ENCODE measurements at regions not wholly inside any gene's neighbourhood (a gene's known extent, or its start where the extent isn't known, plus 50 kb on each side); places are given as distances from the start of the nearest gene placed in this dataset.

DNA sequence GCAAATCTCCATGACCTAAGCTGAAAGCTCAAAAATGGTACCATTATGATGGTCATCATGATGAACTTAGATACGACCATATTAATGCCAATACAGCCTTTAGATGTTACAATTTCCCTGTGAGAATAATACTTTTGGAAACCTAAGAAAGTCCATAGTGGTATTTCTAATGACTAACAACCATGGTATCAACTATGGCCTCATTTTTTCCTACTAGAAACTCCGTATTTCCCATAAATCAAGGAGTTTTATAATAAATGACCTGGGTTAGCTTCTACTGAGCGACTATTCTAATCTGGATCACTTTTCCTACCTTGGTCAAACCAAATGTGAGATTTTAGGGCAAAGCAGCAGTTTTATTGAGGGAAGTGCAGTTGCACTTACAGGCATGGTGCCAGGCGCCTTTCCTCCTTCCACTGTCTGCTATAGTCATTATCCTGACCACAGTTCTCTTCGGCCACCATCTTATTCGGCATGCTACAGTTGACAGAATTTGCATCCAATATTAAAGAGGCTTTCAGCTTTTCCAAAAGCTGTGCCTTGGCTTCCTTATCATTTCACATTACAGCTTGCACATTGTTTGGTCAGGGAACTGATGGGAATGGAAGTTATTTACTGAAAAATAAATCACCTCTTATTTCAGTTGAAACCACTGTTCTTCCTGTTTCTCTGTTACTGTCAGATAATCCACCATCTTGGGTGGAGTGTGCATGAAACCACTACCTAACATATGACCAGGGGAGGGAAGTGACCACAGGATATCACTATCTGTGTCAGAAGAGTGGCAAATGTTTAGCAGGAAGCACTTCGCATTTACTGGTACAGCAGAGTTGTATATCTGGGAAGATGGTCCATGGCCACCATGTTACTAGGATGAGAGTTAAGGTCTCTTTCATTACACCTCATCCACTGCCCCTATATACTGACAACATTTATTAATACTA, 74.5 kb upstream of the PICALM start:
- Histone ChIP-seq H3K4me3 (ENCODE audit: low read length) (no peak overlapping the region), H3K27ac (ENCODE audit: low read length) (no peak overlapping the region)

DNA sequence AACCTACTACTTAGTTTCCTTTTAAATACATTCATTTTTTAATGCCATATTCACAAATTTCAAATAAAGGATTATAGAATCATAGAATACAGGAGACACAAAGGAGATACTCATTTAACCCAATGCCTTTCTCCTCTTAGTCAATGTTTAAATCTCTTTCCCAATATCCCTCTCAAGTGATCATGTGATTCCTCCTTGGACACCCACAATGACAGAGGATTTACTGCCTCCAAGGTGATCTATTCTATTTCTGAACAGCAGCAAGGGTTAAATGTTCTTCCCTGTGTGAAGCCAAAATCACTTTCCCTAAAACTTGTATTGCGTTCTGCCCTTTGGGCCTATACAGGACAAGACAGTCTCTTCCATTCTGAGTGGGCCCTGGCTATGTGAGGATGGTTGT, 73.3 kb upstream of the PICALM start:
- no peak overlapping the region for H3K4me3 ChIP-seq (ENCODE audit: low read length)
- H3K36me3 ChIP-seq (ENCODE audit: control insufficient read depth, low read depth, low read length): no peaks in the 10 kb centered on the region
- H3K9ac ChIP-seq (ENCODE audit: low read length): no peak overlapping the region
- no peaks in the 10 kb centered on the region for H3K27me3 ChIP-seq (ENCODE audit: control insufficient read depth, insufficient read depth, low read length)
- H3K4me1 ChIP-seq (ENCODE audit: control insufficient read depth, low read depth, low read length): no peaks in the 10 kb centered on the region
- no peak overlapping the region for H3K27ac ChIP-seq (ENCODE audit: low read length)
- no peaks in the 10 kb centered on the region for H3K9me3 ChIP-seq (ENCODE audit: control insufficient read depth, low read depth, low read length)

More for the DNA sequence above, 74.5 kb upstream of the PICALM start:
- Histone ChIP-seq H3K4me1 (ENCODE audit: control insufficient read depth, low read depth, low read length) (peaks cover 2% of the 10 kb centered on the region), H3K9ac (ENCODE audit: low read length) (no peak overlapping the region), H3K27me3 (ENCODE audit: control insufficient read depth, insufficient read depth, low read length) (no peaks in the 10 kb centered on the region), H3K36me3 (ENCODE audit: control insufficient read depth, low read depth, low read length) (no peaks in the 10 kb centered on the region), H3K9me3 (ENCODE audit: control insufficient read depth, low read depth, low read length) (no peaks in the 10 kb centered on the region)

DNA sequence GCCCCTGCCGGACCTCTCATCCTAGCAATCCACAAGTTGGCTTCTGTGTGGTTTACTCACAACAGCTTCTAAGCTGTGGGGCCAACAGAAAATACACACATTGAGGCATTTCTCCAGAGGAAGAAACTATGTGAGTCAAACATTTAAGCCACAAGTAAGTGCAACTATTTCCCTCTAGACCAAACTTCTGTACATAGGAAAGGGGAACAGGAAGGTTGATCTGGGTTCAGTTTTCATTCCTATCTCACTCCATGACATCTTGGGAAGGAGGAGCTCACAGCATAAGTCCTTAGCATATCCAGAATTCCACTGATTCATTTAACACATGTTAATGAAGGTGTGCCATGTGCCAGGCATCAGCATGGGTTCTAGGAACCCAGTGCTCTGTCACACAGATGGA, 72.8 kb upstream of the PICALM start:
- no peak overlapping the region for H3K4me3 ChIP-seq (ENCODE audit: low read length)

DNA sequence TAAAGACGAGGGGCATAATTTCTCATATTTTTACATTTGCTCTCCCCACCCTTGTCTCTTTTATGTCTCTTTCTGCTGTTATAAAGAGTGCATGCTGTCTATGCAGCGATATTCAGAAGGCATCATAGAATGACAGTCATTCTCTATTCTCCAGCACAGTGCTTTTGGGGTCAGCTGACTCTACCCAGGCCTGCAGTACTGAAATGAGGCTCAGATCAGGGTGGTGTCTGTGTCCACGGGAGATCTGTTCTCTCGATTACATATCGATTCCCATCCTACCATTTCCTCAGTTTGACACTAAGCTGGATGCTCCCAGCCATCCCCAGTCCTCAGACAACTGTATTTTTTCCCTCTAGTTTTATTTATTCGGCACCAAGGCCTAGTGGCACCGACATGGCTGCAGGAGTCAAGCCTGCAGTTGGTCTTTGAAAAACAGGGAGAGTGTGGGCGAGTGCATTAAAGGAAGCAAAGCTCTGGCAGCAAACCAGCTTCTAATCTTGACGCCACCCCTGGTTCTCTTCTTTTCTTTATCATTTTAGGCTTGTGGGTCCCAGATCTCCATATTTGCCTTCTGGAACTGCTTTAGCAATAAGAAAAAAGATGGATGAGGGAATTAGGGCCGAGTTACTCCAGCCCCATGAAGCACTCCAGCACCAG, 71.6 kb upstream of the PICALM start:
- Histone ChIP-seq H3K4me3 (ENCODE audit: low read length) (no peak overlapping the region), H3K36me3 (ENCODE audit: control insufficient read depth, low read depth, low read length) (no peaks in the 10 kb centered on the region), H3K27ac (ENCODE audit: low read length) (no peak overlapping the region), H3K9ac (ENCODE audit: low read length) (no peak overlapping the region), H3K27me3 (ENCODE audit: control insufficient read depth, insufficient read depth, low read length) (no peaks in the 10 kb centered on the region), H3K4me1 (ENCODE audit: control insufficient read depth, low read depth, low read length) (no peaks in the 10 kb centered on the region), H3K9me3 (ENCODE audit: control insufficient read depth, low read depth, low read length) (no peaks in the 10 kb centered on the region)

More for the DNA sequence above, 72.8 kb upstream of the PICALM start:
- Histone ChIP-seq H3K9ac (ENCODE audit: low read length) (no peak overlapping the region), H3K27ac (ENCODE audit: low read length) (no peak overlapping the region), H3K4me1 (ENCODE audit: control insufficient read depth, low read depth, low read length) (no peaks in the 10 kb centered on the region), H3K27me3 (ENCODE audit: control insufficient read depth, insufficient read depth, low read length) (no peaks in the 10 kb centered on the region), H3K9me3 (ENCODE audit: control insufficient read depth, low read depth, low read length) (no peaks in the 10 kb centered on the region), H3K36me3 (ENCODE audit: control insufficient read depth, low read depth, low read length) (no peaks in the 10 kb centered on the region)

DNA sequence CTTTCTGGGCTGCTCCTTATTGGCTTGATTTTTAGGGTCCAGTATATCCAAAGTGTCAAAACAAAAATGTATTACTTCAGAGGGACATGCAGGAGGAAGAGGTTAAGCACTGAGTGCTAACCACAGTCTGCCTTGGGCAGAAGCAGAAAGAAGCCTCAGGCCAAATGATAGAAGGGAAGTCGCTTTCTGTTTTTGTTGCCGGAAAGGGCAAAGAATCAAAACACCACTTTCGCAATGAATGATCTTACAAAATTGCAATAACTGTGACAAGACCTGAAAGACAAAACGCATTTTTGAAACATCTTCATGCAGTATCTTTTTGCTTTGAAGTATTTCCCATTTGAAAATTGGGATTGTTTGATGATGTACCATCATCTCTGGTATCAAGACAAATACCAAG, 70.1 kb upstream of the PICALM start:
- H3K27ac ChIP-seq (ENCODE audit: low read length): no peak overlapping the region
- no peak overlapping the region for H3K4me3 ChIP-seq (ENCODE audit: low read length)
- H3K36me3 ChIP-seq (ENCODE audit: control insufficient read depth, low read depth, low read length): no peaks in the 10 kb centered on the region
- no peaks in the 10 kb centered on the region for H3K9me3 ChIP-seq (ENCODE audit: control insufficient read depth, low read depth, low read length)
- no peaks in the 10 kb centered on the region for H3K27me3 ChIP-seq (ENCODE audit: control insufficient read depth, insufficient read depth, low read length)
- no peak overlapping the region for H3K9ac ChIP-seq (ENCODE audit: low read length)
- H3K4me1 ChIP-seq (ENCODE audit: control insufficient read depth, low read depth, low read length): no peaks in the 10 kb centered on the region

DNA sequence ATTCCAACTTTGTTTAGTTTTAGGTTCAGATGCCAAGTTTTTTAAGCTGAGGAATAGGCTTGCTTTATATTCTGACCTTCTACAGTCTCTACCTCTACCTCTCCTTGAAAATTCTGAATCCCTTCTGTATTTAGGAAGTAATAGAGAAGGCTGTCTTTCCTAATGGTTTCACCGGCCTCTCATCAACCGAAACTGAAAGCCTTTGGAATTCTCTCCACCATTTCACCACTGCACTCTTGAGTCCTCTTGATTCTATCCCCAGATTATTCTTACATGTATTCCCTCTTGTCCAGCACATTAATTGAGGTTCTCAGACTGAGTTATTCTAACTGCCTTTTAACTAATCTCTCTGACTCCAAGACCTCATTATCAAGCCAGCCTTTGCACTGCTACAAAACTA, 67.7 kb upstream of the PICALM start:
- H3K4me3 ChIP-seq (ENCODE audit: low read length): no peak overlapping the region
- no peaks in the 10 kb centered on the region for H3K4me1 ChIP-seq (ENCODE audit: control insufficient read depth, low read depth, low read length)
- H3K27me3 ChIP-seq (ENCODE audit: control insufficient read depth, insufficient read depth, low read length): no peaks in the 10 kb centered on the region
- H3K9me3 ChIP-seq (ENCODE audit: control insufficient read depth, low read depth, low read length): no peaks in the 10 kb centered on the region
- no peak overlapping the region for H3K9ac ChIP-seq (ENCODE audit: low read length)
- H3K36me3 ChIP-seq (ENCODE audit: control insufficient read depth, low read depth, low read length): no peaks in the 10 kb centered on the region
- H3K27ac ChIP-seq (ENCODE audit: low read length): no peak overlapping the region

DNA sequence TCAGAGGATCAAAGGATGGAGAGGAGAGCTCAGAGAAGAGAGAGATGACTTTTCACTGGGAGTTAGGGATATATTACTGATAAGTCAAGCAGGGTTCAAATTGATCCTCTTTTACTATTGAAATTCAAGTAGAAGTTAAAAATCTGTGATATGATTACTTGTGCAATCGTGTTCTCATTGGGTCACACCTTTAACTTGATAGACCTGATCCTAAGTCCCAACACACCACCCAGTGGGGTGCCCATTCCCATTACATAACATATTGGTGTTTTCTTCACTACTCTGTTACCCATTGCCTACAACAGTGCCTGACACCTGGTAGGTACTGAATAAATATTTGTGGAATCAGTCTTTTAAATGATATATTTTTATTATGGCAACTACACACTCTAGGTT, 66.4 kb upstream of the PICALM start:
- no peaks in the 10 kb centered on the region for H3K36me3 ChIP-seq (ENCODE audit: control insufficient read depth, low read depth, low read length)
- H3K27me3 ChIP-seq (ENCODE audit: control insufficient read depth, insufficient read depth, low read length): no peaks in the 10 kb centered on the region
- no peak overlapping the region for H3K4me3 ChIP-seq (ENCODE audit: low read length)
- H3K27ac ChIP-seq (ENCODE audit: low read length): no peak overlapping the region
- H3K9ac ChIP-seq (ENCODE audit: low read length): no peak overlapping the region
- no peaks in the 10 kb centered on the region for H3K4me1 ChIP-seq (ENCODE audit: control insufficient read depth, low read depth, low read length)
- no peaks in the 10 kb centered on the region for H3K9me3 ChIP-seq (ENCODE audit: control insufficient read depth, low read depth, low read length)

DNA sequence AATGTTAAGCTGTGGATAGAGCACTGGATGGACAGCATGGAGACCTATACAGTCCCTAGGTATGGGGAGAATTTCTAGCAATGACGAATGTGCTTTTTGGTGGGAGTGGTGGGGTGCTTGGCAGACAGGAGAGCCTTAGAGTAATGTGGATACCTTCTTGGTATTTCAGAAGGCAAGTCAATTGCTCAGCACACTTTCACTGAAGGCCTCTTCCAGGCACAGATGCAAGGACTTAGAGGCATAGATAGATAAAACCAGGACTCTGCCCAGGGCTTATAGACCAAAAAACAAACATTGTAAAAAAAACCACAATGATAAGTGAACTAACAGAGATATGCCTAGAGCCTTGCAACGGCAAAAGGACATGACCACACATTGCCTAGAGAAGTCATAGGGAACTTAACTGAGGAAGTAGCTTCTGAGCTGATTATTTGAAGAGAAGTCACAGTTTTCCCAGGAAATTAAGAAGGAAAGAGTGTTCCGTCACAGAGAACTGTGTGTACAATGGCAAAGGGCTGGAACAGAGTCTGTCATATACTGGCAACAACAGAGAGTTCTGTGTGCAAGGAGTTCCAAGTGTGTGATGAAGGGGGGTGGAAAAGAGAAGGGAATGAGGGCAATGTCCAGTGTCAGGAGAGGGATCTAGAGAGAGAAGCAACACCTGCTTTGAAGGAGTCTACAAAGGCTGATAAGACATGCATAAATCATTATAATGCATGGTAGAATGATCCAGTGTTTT, 65.9 kb upstream of the PICALM start:
- Histone ChIP-seq H3K9ac (ENCODE audit: low read length) (no peak overlapping the region), H3K9me3 (ENCODE audit: control insufficient read depth, low read depth, low read length) (no peaks in the 10 kb centered on the region), H3K27ac (ENCODE audit: low read length) (no peak overlapping the region), H3K4me3 (ENCODE audit: low read length) (no peak overlapping the region), H3K36me3 (ENCODE audit: control insufficient read depth, low read depth, low read length) (no peaks in the 10 kb centered on the region), H3K4me1 (ENCODE audit: control insufficient read depth, low read depth, low read length) (no peaks in the 10 kb centered on the region), H3K27me3 (ENCODE audit: control insufficient read depth, insufficient read depth, low read length) (no peaks in the 10 kb centered on the region)

DNA sequence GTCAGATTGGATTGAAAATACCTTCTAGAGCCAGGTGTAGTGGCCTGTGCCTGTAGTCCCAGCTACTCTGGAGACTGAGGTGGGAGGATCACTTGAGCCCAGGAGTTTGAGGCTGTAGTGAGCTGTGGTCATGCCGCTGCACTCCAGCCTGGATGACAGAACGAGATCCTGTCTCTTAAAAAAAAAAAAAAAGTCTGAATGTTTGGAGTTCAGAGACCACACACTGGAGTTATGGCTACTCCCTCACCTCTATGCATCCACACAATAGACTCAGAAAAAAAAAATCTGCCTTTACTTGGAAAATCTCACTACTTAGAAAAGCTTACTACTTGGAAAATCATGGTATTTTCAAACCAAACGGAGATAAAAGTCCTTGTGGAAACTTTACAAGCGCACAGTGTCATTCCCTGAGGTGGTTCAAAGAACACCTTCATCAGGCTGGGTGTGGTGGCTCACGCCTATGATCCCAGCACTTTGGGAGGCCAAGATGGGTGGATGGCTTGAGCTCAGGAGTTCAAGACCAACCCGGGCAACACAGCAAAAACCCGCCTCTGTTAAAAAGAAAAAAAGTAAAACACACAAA, 63.9 kb upstream of the PICALM start:
- H3K4me1 ChIP-seq (ENCODE audit: control insufficient read depth, low read depth, low read length): no peaks in the 10 kb centered on the region
- H3K27me3 ChIP-seq (ENCODE audit: control insufficient read depth, insufficient read depth, low read length): no peaks in the 10 kb centered on the region
- H3K9ac ChIP-seq (ENCODE audit: low read length): no peak overlapping the region
- no peaks in the 10 kb centered on the region for H3K9me3 ChIP-seq (ENCODE audit: control insufficient read depth, low read depth, low read length)
- no peak overlapping the region for H3K27ac ChIP-seq (ENCODE audit: low read length)
- H3K36me3 ChIP-seq (ENCODE audit: control insufficient read depth, low read depth, low read length): no peaks in the 10 kb centered on the region
- no peak overlapping the region for H3K4me3 ChIP-seq (ENCODE audit: low read length)

DNA sequence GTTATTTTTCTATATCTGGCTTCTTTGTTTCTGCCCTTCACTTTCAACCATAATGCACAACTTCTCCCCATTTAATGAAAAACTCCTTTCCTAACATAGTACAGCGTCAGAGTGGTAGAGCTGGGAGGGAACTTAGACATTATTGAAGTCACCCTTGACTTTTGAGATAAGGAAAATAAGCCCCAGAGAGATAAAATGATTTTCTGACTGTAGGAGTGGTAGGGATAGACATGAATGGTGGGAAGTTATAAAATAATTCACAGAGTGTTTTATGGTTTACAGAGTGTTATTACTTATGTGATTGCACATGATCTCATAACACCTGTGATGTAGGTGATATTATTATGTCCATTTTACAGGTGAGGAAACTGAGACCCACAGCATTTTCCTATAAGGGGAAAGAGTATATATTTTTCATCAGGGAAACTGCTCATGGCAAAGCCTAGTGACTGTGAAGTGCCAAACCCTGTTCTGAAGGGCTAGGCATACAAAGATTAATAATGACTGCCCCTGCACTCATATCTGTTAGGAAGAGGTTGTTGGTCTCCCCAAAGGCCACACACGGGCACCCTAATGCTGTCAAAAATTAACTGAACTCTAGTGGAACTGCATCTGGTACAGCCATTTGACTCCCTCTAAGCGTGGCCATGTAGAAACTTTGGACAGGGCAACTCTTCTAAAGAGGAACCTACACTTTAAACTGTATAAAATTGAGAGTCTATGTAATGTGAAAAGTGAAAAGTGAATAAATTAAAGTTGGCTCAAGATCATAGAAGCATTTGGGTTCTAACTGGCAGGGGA, 61.1 kb upstream of the PICALM start:
- Histone ChIP-seq H3K36me3 (ENCODE audit: control insufficient read depth, low read depth, low read length) (no peaks in the 10 kb centered on the region), H3K4me1 (ENCODE audit: control insufficient read depth, low read depth, low read length) (no peaks in the 10 kb centered on the region), H3K4me3 (ENCODE audit: low read length) (no peak overlapping the region), H3K27me3 (ENCODE audit: control insufficient read depth, insufficient read depth, low read length) (no peaks in the 10 kb centered on the region), H3K9me3 (ENCODE audit: control insufficient read depth, low read depth, low read length) (no peaks in the 10 kb centered on the region), H3K9ac (ENCODE audit: low read length) (no peak overlapping the region), H3K27ac (ENCODE audit: low read length) (no peak overlapping the region)

DNA sequence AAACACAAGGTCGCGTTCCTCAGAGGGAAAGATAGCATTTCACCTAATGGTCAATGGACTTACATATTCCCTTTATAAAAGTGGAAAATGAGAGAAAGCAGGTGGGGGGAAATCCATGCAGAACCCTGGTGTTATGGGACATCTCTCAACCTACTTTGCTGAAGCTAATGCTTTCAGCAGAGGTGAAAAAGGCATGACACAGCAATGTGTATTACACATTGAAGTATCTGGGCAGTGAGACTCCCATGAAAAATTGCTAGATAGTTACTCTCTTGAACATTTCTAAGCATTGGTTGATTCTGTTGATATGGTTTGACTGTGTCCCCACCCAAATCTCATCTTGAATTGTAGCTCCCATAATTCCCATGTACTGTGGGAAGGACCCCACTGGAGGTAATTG, 60.0 kb upstream of the PICALM start:
- Histone ChIP-seq H3K9me3 (ENCODE audit: control insufficient read depth, low read depth, low read length) (no peaks in the 10 kb centered on the region), H3K27ac (ENCODE audit: low read length) (no peak overlapping the region), H3K4me1 (ENCODE audit: control insufficient read depth, low read depth, low read length) (no peaks in the 10 kb centered on the region)

More for the DNA sequence above, 60.0 kb upstream of the PICALM start:
- Histone ChIP-seq H3K9ac (ENCODE audit: low read length) (no peak overlapping the region), H3K36me3 (ENCODE audit: control insufficient read depth, low read depth, low read length) (no peaks in the 10 kb centered on the region), H3K4me3 (ENCODE audit: low read length) (no peak overlapping the region), H3K27me3 (ENCODE audit: control insufficient read depth, insufficient read depth, low read length) (no peaks in the 10 kb centered on the region)
